ENCODE measurements at regions not wholly inside any gene's neighbourhood (a gene's known extent, or its start where the extent isn't known, plus 50 kb on each side); places are given as distances from the start of the nearest gene placed in this dataset.

DNA sequence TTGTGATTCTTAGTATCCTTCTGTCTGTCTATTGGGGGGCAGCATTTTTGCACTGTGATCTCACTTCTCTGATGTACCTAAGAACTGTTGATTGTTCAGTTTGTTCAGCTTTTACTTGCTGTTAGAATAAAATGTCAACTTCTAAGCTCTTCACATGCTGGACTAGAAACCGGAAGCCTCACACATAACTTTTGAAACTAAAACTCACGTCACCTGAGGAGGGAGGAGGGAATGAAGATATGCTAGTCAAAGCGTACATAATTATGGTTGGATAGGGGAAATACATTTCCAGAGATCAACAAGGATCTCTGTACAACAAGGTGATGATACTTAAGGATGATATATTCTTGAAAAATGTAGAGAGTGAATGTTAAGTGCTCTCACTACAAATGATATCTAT is 609.7 kb downstream of the INHBA start:
- TF ChIP-seq, protein P1, sequence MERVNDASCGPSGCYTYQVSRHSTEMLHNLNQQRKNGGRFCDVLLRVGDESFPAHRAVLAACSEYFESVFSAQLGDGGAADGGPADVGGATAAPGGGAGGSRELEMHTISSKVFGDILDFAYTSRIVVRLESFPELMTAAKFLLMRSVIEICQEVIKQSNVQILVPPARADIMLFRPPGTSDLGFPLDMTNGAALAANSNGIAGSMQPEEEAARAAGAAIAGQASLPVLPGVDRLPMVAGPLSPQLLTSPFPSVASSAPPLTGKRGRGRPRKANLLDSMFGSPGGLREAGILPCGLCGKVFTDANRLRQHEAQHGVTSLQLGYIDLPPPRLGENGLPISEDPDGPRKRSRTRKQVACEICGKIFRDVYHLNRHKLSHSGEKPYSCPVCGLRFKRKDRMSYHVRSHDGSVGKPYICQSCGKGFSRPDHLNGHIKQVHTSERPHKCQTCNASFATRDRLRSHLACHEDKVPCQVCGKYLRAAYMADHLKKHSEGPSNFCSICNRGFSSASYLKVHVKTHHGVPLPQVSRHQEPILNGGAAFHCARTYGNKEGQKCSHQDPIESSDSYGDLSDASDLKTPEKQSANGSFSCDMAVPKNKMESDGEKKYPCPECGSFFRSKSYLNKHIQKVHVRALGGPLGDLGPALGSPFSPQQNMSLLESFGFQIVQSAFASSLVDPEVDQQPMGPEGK (CRISPR knock-in tag; IDR thresholded peaks at IDR 0.05; ENCODE audit: borderline replicate concordance) = no peak
- TF ChIP-seq, protein P2, sequence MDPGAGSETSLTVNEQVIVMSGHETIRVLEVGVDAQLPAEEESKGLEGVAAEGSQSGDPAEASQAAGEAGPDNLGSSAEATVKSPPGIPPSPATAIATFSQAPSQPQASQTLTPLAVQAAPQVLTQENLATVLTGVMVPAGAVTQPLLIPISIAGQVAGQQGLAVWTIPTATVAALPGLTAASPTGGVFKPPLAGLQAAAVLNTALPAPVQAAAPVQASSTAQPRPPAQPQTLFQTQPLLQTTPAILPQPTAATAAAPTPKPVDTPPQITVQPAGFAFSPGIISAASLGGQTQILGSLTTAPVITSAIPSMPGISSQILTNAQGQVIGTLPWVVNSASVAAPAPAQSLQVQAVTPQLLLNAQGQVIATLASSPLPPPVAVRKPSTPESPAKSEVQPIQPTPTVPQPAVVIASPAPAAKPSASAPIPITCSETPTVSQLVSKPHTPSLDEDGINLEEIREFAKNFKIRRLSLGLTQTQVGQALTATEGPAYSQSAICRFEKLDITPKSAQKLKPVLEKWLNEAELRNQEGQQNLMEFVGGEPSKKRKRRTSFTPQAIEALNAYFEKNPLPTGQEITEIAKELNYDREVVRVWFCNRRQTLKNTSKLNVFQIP (CRISPR knock-in tag; IDR thresholded peaks at IDR 0.05; ENCODE audit: borderline replicate concordance, low read depth) = no peak
- TF ChIP-seq ZFP30 (CRISPR knock-in tag; IDR thresholded peaks at IDR 0.05) = no peak
- TF ChIP-seq, protein P3, sequence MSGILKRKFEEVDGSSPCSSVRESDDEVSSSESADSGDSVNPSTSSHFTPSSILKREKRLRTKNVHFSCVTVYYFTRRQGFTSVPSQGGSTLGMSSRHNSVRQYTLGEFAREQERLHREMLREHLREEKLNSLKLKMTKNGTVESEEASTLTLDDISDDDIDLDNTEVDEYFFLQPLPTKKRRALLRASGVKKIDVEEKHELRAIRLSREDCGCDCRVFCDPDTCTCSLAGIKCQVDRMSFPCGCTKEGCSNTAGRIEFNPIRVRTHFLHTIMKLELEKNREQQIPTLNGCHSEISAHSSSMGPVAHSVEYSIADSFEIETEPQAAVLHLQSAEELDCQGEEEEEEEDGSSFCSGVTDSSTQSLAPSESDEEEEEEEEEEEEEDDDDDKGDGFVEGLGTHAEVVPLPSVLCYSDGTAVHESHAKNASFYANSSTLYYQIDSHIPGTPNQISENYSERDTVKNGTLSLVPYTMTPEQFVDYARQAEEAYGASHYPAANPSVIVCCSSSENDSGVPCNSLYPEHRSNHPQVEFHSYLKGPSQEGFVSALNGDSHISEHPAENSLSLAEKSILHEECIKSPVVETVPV (CRISPR knock-in tag; IDR thresholded peaks at IDR 0.05) = no peak

Data from SK-N-SH treated with all-trans-retinoic acid at 6 μM for 48 hours (cell line).